CD4-positive, alpha-beta T cell treated with Interleukin-6 at 100 ng/mL for 8 hours (primary cell): ENCODE measurements at regions not wholly inside any gene's neighbourhood (a gene's known extent, or its start where the extent isn't known, plus 50 kb on each side); places are given as distances from the start of the nearest gene placed in this dataset.
"Not testable (repeated sequence)": the region's sequence is repeated elsewhere in the genome, so short reads cannot be mapped to it uniquely, and the experiment has no call there.

ENCODE experiments used
- DNase-seq: peaks from one replicate; pipeline ENCODE4 v3.0.0-alpha.2; 2020; ENCODE audit warnings: mixed read lengths, low spot score

DNA sequence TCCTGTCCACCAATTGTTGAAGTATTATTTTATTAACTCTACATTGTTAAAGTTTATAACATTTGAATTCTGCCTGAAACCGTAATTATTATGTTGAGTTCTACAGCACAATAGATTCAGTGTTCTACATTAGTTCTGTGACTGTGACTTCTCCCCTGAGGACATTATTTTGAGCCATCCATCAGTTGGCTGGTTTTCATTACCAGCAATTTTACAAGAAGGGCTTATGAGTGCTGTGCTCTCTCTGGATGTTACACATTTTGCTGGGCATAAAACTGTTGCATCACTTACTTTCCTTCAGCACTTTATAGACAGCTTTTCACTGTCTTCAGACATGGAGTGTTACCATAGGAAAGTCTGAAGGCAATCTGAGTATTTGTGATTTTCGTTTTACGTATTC, 118.2 kb upstream of the KITLG start:
- DNase-seq: no peak

DNA sequence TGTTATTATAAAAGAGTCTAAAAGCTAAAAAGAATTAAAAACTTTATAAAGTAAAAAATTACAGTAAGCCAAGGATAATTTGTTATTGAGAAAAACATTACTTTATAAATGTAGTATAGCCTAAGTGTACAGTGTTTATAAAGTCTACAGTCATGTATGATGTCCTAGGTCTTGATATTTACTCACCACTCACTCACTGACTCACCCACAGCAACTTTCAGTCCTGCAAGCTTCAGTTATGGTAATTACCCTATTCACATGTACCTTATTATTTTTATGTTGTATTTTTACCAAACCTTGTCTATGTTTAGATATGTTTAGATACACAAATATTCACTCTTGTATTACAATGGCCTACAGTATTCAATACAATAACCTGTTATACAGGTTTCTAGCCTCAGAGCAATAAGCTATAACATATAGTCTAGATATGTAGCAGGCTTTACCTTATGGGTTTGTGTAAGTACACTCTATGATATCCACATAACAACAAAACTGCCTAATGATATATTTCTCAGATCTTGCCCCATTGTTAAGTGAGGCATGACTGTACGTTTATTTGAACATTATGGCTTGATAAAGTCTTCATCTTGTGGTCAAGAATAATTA, 113.7 kb upstream of the KITLG start:
- no peak for DNase-seq

DNA sequence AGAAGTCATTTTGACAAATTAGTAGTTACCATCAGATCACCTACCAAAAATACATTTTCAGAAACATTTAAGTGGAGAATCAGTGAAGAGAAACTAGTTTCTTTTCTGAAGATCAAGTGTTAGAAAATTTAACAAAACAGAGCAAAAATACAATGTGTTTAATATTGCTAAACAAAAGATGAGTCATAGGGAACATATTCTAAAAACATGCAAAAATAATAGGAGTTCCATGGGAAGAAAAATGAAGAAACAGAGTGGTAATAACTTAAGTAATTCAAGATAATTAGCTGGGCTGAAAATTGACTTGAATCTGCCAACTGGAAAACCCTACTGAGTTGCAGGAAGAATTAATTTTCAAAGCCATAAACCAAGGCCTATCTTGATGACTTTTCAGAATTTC, 111.5 kb upstream of the KITLG start:
- no peak for DNase-seq

DNA sequence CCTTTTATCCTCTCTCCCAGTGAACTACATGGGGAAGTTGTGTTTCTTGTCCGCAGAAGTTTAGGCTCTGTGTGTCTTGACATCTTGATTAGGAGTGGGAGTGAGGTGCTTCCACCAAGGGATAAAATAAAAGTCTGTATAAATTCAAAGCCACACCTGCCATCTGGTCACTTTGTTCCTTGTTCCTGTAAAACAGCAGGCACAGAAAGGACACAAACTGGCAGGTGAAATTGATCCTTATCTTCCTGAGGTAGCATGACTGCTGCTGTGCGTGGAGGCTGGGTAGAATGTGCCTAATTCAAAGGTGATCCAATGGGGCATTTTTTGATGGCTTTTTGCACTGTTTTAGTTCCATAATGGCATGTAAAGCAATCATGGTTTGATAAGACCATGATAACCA, 104.3 kb upstream of the KITLG start:
- DNase-seq: no peak

DNA sequence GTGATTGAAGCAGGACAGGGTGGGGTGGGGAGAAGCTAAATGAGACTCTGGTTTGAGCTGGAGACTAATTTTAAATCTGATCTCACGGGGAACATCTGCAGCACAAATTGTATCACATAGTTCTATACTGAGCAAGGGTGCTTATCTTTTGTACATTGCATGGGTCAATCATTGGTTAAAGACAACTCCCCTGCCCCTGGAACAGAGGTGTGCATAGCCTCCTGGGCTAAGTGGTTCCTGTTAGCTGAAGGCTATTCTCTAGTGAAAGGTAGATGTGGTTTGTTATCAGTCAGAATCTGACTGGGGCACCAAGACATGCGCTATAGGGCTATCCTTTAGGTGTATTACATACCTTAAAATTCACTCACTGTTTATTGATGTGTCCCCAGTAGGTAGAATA, 103.9 kb upstream of the KITLG start:
- DNase-seq: no peak

DNA sequence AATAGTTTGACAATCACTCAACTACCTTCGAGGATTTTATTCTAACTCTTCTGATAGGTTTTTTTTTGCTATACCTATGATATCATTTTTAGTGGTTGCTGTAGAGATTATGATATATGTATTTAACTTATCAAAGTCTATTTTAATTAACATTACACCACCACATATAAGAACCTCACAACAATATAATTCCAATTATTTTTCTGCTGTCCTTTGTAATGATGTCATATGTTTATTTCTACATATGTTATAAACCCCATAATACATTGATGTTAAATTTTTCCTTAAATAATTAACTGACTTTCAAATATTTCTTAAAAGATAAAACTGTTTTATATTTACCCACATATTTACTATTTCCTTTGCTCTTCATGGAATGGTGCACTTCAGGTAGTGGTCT, 103.4 kb upstream of the KITLG start:
- DNase-seq: no peak

DNA sequence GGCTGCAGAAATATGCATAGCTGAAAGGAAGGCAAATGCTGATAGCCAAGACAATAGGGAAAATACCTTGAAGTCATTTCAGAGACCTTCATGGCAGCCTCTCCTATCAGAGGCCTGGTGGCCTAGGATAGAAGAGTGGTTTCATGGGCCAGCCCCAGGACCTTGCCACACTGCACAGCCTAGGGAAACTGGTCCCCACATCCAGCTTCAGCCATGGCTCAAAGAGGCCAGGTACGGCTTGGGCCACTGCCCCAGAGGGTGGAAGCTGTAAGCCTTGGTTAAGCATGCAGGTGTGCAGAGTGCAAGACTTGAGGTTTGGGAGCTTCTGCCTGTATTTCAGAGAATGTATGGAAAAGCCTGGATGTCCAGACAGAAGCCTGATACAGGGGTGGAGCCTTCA, 101.0 kb upstream of the KITLG start:
- no peak for DNase-seq

DNA sequence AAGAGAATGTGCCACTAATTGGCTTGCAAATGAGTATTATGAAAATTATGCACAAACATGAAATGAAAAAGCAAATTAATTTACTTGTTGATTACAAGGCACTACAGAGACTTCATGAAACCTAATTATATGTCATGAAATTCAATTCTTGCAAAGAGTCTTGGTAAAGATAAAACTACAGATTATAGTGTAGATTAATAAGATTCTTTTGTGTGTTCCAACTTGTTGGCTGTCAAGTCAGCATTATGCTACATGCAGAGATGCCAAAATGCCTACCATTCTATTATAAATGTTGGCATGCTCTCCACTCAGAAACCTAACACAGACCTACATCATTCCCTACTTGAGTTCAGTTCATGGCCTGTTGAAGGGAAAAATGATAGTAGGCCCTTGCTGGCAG, 97.2 kb upstream of the KITLG start:
- DNase-seq: no peak

DNA sequence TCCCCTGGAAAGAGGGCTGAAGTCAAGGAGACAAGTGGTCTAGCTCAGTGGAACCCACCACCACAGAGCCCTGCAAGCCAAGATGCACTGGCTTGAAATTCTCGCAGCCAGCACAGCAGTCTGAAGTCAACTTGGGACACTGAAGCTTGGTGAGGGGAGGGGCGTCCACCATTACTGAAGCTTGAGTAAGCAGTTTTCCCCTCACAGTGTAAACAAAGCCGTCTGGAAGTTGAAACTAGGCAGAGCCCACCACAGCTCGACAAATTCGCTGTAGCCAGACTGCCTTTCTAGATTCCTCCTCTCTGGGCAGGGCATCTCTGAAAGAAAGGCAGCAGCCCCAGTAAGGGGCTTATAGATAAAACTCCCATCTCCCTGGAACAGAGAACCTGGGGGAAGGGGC, 87.3 kb upstream of the KITLG start:
- not testable (repeated sequence) for DNase-seq

DNA sequence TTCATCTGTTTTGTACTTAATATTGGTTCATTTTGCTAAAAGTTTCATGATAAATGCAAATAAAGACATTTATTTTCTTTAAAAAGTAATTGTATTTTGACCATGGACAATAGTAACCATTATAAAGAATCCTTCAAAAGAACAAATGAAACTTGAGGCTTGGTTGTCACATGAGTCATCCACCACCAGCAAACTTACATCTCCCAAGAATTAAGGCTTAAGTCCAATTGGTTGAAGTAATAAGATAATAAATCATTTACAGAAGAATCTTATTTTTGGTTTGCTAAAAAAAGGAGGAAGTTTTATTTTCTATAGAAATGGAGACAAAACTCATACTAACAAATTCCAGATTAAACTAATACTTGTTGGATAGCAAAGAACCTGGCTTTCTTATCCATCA, 84.8 kb upstream of the KITLG start:
- DNase-seq: no peak

DNA sequence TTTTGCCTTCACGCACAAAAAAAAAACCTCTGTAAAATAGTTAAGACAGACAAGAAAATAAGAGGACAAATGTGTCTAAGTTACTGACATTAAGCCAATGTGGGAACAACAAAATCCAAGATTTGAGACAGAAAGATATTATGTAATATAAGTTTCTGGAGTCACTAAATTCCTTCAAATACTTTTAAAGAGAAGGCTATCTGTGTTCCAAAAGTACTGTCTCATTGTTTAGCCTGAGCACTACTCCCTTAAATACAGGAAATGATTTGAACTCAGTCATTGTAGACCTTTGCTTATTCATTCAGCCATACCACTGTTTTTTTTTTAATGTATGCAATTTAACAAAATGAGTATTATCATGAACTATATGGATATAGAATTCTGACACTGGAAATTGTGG, 82.7 kb upstream of the KITLG start:
- DNase-seq: no peak

DNA sequence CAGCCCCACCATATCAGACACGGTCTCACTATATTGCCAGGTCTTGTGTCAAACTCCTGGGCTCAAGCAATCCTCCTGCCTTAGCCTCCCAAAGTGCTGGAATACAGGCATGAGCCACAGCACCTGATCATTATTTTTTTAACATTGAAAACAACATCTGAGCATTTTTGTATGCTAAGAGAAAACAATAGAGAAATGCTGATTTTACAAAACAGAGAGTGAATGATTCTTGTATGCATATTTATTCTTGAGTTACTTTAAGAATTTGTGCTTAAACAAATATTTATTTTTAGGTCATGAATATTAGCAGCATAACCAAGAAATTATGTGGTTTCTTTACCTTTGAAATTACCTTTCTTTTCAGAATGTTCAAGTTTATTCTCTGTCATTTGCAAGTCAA, 81.8 kb upstream of the KITLG start:
- DNase-seq: no peak

DNA sequence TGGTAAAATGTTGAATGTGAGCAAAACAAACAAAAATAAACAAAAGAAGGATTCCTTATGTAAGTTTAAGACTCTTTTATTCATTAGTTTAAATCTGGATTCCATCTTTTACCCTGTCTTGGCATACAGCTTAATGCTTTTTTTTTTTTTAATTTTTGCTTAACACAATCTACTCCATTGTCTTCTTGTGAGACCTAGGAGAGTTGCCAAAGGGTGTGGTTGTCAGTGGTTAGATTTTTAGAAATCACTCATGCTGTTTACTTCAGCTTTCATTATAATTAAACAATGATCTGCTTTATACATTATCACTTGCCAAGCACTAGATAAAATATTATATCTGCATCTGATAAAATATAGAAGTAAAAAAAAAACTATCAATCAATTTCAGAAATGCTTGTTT, 77.7 kb upstream of the KITLG start:
- no peak for DNase-seq

DNA sequence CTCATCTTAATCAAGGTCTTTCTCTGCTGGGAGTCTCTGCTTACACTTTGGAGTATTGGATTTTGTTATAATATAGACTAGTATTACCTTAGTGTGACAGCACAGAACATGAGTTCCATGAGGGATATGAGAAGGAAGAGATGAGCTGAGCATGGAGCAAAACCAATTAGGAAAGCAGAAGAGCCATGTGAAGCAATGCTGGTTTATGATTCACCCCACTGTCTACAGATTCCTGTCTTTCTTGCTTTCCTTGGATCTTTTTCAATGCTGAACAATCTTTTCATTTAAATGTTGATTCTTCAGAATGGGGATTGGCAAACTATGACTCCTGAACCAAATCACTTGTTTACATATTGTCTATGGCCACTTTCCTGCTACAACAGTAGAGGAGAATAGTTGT, 70.4 kb upstream of the KITLG start:
- no peak for DNase-seq

DNA sequence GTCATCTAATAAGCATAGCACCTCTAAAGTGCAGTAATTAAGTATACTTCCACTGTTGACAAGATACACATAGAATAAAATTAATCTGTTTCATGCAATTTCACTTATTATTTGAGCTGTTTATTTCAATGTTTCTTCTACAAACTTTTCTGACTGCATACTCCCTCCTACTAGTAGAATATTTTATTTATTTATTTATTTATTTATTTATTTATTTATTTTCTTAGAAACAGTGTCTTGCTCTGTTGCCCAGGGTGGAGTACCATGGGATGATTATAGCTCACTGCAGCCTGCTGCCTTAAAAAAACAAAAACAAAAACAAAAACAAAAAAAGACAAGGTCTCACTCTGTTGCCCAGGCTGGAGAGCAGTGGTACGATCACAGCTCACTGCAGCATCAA, 68.4 kb upstream of the KITLG start:
- DNase-seq: no peak

DNA sequence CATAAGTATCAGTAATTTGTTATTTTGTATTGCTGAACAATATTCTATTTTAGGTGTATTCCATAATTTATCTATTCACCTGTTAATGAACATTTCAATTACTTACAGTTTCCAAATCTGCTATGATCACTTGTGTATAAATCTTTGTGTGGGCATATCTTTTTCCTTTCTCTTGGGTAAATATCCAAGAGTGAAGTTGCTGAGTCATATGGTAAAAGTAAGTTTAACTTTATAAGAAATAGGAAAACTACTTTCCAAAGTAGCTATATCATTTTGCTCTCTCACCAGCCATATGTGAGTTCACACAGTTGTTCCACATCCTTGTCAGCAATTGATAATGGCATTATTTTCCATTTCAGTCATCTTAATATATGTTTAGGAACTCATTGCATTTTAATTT, 66.6 kb upstream of the KITLG start:
- no peak for DNase-seq

DNA sequence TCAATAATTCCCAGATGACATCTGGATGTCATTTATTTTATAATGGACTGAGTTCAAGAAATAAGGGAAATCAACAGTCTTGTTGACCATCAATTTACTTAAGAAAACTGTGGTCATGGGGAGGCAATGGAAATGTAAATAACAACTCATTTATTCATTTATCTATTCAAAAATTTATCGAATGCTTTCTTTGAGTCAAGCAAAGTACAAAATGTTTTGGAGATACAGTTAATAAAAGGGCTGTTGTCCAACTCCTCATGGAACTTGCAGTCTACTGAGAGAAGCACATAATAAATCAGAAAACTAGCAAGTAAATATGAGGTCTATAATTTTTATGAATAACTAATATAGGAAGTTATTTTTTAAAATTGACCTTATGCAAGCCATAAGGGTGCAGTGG, 65.5 kb upstream of the KITLG start:
- no peak for DNase-seq

DNA sequence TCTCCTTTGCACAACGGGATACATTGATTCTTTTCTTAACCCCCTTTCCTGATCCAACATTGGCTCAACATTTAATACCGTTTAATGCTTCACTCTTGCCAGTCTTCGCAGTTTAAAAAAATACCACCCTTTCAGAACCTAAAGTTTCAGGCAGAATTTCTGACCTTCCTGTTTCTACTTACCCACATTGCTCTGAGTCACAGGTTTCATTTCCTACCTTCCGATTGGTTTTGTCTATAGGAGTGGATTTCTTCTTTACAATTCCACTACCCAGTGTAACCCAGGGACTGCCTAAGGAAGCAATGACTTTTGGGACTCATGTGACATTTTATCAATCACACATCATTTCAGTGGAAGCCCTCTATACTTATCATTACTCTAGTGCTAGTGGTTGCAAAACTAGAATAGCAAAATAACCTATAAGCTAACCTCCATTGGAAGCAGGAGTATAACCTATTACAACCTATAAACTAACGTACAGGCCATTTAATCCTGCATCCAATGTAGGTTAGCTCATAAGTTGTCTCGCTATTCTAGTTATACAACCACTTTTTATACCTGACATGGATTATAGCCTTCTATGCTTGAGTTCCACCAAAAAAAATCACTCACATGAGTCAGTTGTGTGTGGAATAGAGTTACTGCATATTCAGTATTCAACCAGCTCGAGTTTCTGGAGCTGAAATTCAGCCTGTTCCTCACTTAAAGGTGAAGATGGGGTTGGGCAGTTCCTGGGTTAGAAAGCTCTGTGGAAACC, 64.9 kb upstream of the KITLG start:
- no peak for DNase-seq

DNA sequence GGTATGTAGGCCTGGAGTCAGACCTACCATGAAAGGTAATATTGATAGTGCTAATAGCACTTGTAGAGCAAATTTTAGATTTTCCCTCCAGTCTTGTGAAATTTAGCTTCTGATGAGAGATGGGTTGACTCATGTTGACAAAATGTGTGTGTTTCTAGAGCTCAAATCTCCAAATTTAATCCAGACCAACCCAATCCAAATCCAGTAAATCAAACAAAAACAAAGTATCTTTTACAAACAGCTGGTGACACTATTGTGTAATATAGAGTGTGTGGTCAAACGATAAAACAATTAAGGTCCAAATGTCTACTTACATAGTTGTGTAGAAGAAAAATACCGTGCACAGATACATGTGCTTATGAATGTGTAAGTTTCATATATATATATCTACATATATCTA, 63.4 kb upstream of the KITLG start:
- DNase-seq: no peak

DNA sequence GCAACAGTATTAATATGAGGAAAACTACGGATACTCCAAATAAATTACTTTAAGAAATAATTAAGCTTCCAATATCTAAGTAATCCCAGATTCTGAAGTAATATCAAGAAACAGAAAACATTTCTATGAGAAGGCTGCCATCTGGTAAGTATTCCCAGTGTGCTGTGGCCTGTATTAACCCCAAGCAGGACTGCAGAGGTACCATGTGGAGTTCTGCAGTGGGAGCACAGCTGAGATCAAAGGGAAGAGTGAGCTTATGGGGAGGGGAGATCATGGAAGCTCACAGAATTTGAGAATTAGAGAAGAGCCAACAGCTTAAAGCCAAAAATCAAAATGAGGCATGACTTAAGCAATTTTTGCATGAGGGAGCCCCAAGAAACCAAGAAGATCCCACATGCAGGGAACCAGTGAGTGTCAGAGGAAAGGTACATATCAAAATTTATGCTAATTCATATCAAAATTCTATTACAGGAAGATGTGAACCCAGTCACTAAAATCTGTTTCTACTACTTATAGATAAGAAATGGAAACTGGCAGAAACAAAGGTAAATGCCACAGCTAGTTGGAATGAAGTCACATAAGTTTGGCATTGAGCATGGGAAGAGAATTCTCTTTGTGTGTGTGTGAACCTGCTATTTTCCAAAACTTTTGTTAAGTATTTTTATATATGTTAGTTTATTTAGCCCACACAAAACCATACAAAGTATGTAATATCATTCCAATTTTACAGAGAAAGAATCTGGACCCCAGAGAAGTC, 62.6 kb upstream of the KITLG start:
- no peak for DNase-seq

DNA sequence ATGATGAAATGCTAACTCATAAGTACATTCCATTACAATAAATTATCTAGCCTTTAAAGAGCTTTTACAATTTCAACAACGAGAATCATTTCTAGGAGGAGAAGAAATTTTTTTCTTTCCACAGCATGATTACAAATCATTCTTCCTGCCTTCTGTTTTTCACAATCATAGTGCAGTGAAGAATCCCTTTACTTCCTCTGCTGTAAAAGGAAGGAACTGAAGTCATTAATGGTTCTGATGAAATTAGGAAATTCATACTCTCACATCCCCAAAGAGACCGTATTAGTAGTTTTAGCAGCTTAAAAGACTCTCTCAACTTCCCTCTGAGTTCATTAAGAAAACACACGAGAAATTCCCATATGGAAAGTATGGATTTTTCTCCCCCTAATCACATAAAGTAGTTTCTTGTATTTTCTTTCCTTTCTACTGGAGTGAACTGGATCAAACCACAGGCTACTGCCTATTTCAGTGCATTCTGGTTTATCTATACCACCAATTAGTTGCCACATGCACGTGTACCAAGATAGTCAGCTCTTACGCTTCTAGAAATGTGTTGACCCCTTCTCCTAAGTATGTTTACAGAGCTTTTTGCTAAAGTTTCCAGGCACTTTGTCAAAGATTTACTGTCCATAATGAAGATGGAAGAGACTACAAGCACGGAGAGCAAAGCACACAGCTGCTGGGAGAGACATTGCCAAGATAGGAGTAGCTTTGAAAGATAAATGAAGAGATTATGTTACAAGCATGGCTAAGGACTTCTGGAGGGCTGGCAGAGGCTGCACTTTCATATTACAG, 58.9 kb upstream of the KITLG start:
- DNase-seq: no peak

DNA sequence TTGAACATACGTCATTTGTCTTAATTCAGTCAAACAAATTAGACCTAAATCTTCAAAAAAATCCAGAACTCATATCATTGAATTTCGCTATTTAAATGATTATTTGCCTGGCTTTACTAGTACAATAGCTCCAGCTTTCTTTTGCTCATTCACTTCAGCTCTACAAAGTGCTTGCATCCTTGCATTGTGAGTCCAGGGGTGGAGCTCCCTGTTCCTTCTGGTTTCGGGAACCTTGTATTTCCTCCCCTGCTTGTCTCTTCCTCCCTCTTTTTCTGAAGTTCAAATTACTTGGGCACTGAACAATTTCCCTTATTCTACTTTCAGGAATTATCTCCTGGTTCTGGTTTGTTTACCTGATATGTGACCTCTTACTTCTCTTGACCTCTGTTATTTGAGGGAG, 58.1 kb upstream of the KITLG start:
- DNase-seq: no peak

DNA sequence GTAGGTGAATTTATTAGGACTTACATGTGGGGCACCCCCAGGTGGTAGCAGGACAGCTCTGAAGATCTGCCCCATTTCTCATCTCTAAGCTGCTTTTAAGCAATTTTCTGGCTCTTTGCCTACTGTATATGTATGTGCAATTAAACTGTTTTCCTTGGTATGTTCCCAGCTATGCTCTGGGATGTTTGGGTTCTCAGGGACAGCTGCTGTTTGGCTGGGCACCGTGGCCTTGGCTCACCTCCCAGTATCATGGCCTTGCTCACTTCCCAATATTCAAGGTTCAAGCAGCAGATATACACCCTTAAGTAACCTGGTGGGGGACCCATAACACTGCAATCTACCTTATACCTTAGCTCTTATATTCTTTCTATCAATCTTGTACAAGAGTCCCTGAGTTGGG, 53.7 kb upstream of the KITLG start:
- no peak for DNase-seq
